IPS-NIHi7 (cell line): ENCODE measurements at regions not wholly inside any gene's neighbourhood (a gene's known extent, or its start where the extent isn't known, plus 50 kb on each side); places are given as distances from the start of the nearest gene placed in this dataset.
"Not testable (repeated sequence)": the region's sequence is repeated elsewhere in the genome, so short reads cannot be mapped to it uniquely, and the experiment has no call there.

ENCODE experiments used
- DNase-seq: peaks from one replicate; pipeline ENCODE4 v3.0.0; 2012; ENCODE audit warnings: mixed read lengths; ENCODE audit errors: extremely low spot score

GRCh38 chr17:20903549-20903948, 139.3 kb downstream of the USP22 start:
- DNase-seq: not testable (repeated sequence)

- DNase-seq: peak; percentile 97
Observed at GRCh38 chr17:20908313-20909267, 134.2 kb downstream of the USP22 start.

GRCh38 chr17:20914658-20915057, 128.2 kb downstream of the USP22 start:
- DNase-seq: no peak

GRCh38 chr17:20916383-20916782, 126.4 kb downstream of the USP22 start:
- no peak for DNase-seq

GRCh38 chr17:20917610-20918306, 125.1 kb downstream of the USP22 start:
- DNase-seq: not testable (repeated sequence)

- no peak for DNase-seq
Observed at GRCh38 chr17:20920095-20920814, 122.6 kb downstream of the USP22 start.

- DNase-seq: no peak
Observed at GRCh38 chr17:20920815-20921199, 122.0 kb downstream of the USP22 start.

GRCh38 chr17:20922128-20922670, 120.6 kb downstream of the USP22 start:
- DNase-seq: no peak

- no peak for DNase-seq
Observed at GRCh38 chr17:20924306-20924705, 118.5 kb downstream of the USP22 start.

- DNase-seq: no peak
Observed at GRCh38 chr17:20925091-20925490, 117.7 kb downstream of the USP22 start.

GRCh38 chr17:20925954-20926353, 116.9 kb downstream of the USP22 start:
- no peak for DNase-seq

GRCh38 chr17:20926532-20926931, 116.3 kb downstream of the USP22 start:
- no peak for DNase-seq

GRCh38 chr17:20927308-20927977, 115.4 kb downstream of the USP22 start:
- DNase-seq: no peak

- DNase-seq: no peak
Observed at GRCh38 chr17:20929334-20929733, 113.5 kb downstream of the USP22 start.

GRCh38 chr17:20930081-20930760, 112.6 kb downstream of the USP22 start:
- no peak for DNase-seq

GRCh38 chr17:20933040-20933439, 109.8 kb downstream of the USP22 start:
- DNase-seq: not testable (repeated sequence)

GRCh38 chr17:20934288-20934687, 108.5 kb downstream of the USP22 start:
- no peak for DNase-seq

- no peak for DNase-seq
Observed at GRCh38 chr17:20935740-20936139, 107.1 kb downstream of the USP22 start.

GRCh38 chr17:20938244-20938643, 104.6 kb downstream of the USP22 start:
- no peak for DNase-seq

GRCh38 chr17:20938988-20939615, 103.7 kb downstream of the USP22 start:
- no peak for DNase-seq
